Keratinocyte (primary cell): ENCODE measurements at regions not wholly inside any gene's neighbourhood (a gene's known extent, or its start where the extent isn't known, plus 50 kb on each side); places are given as distances from the start of the nearest gene placed in this dataset.

Experiments used
- DNase-seq: peaks from one replicate; pipeline ENCODE4 v3.0.0-alpha.2; 2011; ENCODE audit warnings: low read depth, missing footprints, low spot score
- FAIRE-seq: peaks from 2 replicates; lab custom pipeline; 2011; peaks lifted over from hg19 to GRCh38; lab: Jason Lieb, UNC
- H2AFZ ChIP-seq: 2 replicates; pipeline ENCODE4 v1.6.0; 2012; ENCODE audit warnings: low read length, control low read depth, inconsistent platforms; ENCODE audit not compliant: control insufficient read depth
- H3K27ac ChIP-seq: 2 replicates; pipeline ENCODE4 v1.5.1; 2011; ENCODE audit warnings: low read length; ENCODE audit not compliant: control insufficient read depth, insufficient read depth
- H3K27me3 ChIP-seq: 3 replicates; pipeline ENCODE4 v1.6.0; 2011; ENCODE audit warnings: low read length; ENCODE audit not compliant: control insufficient read depth, insufficient read depth; ENCODE audit errors: extremely low read depth
- H3K36me3 ChIP-seq, 2 experiments: 2 replicates in 1 of 2; 3 replicates in 1 of 2; pipeline ENCODE4 v1.5.1; 2011; ENCODE audit warnings: low read length in 2 of 2, mild to moderate bottlenecking in 1 of 2; ENCODE audit not compliant: control insufficient read depth in 2 of 2, insufficient read depth in 2 of 2; ENCODE audit errors: extremely low read depth in 1 of 2
- H3K4me1 ChIP-seq: 3 replicates; pipeline ENCODE4 v1.5.1; 2011; ENCODE audit warnings: low read length; ENCODE audit not compliant: control insufficient read depth, insufficient read depth; ENCODE audit errors: extremely low read depth
- H3K4me2 ChIP-seq: 3 replicates; pipeline ENCODE4 v1.6.0; 2011; ENCODE audit warnings: low read depth, low read length; ENCODE audit not compliant: control insufficient read depth, insufficient read depth; ENCODE audit errors: extremely low read depth
- H3K4me3 ChIP-seq, 3 experiments: fragments of 200-600 bp in 1 of 3; sonication (generic) in 1 of 3; 2 replicates in 2 of 3; 3 replicates in 1 of 3; pipeline ENCODE4 v1.5.1; 2011 to 2016; ENCODE audit warnings: low read length in 3 of 3, mild to moderate bottlenecking in 3 of 3, control low read depth in 2 of 3, inconsistent platforms in 1 of 3, low read depth in 1 of 3, mixed read lengths in 1 of 3, mixed run types in 1 of 3, moderate library complexity in 1 of 3; ENCODE audit not compliant: control insufficient read depth in 2 of 3, insufficient read depth in 2 of 3; ENCODE audit errors: extremely low read depth in 1 of 3
- H3K79me2 ChIP-seq: 2 replicates; pipeline ENCODE4 v1.6.0; 2012; ENCODE audit warnings: low read length; ENCODE audit not compliant: control insufficient read depth, insufficient read depth
- H3K9ac ChIP-seq: 3 replicates; pipeline ENCODE4 v1.6.0; 2011; ENCODE audit warnings: low read length; ENCODE audit not compliant: control insufficient read depth, insufficient read depth; ENCODE audit errors: extremely low read depth
- H3K9me1 ChIP-seq: 3 replicates; pipeline ENCODE4 v1.6.0; 2011; ENCODE audit warnings: low read length; ENCODE audit not compliant: control insufficient read depth, insufficient read depth; ENCODE audit errors: extremely low read depth
- H3K9me3 ChIP-seq: 2 replicates; pipeline ENCODE4 v1.5.1; 2012; ENCODE audit warnings: low read depth, low read length; ENCODE audit not compliant: control insufficient read depth
- H4K20me1 ChIP-seq: 3 replicates; pipeline ENCODE4 v1.6.0; 2011; ENCODE audit warnings: low read length; ENCODE audit not compliant: control insufficient read depth, insufficient read depth; ENCODE audit errors: extremely low read depth
- EZH2 ChIP-seq: IDR thresholded peaks from one replicate; pipeline ENCODE4 v1.6.1; 2012; ENCODE audit warnings: inconsistent platforms, mild to moderate bottlenecking, low read length, moderate library complexity
- dilution Hi-C: fragments of 300-500 bp; cut with MboI; formaldehyde crosslinking; loops from one replicate; pipeline ENCODE4 v1.7.0; 2020; ENCODE audit warnings: low sequenced_read_pairs; ENCODE audit not compliant: extremely low pct_ligation_motif_present
- TF ChIP-seq, protein P1 (sequence below), 3 experiments: IDR thresholded peaks in 1 of 3; conservative IDR thresholded peaks in 1 of 3; optimal IDR thresholded peaks in 1 of 3; 2 replicates in 2 of 3; 3 replicates in 1 of 3; pipeline versions ENCODE3 to v1.5.1; 2011; ENCODE audit warnings: low read length in 3 of 3, mild to moderate bottlenecking in 3 of 3, moderate library complexity in 2 of 3, control low read depth in 1 of 3, inconsistent platforms in 1 of 3; ENCODE audit not compliant: insufficient read depth in 2 of 3; ENCODE audit errors: extremely low read depth in 1 of 3

- Histone ChIP-seq H3K4me3 (no peak overlapping the region), H3K79me2 (no peaks in the 10 kb centered on the region), H3K36me3 (no peaks in the 10 kb centered on the region), H3K27ac (no peak overlapping the region), H3K9me1 (no peaks in the 10 kb centered on the region), H2AFZ (no peak overlapping the region), H3K4me2 (no peak overlapping the region), H3K4me1 (no peaks in the 10 kb centered on the region), H3K27me3 (no peaks in the 10 kb centered on the region), H3K9ac (no peak overlapping the region), H4K20me1 (no peaks in the 10 kb centered on the region), H3K9me3 (peaks cover 1% of the 10 kb centered on the region)
- TF ChIP-seq, protein P1, sequence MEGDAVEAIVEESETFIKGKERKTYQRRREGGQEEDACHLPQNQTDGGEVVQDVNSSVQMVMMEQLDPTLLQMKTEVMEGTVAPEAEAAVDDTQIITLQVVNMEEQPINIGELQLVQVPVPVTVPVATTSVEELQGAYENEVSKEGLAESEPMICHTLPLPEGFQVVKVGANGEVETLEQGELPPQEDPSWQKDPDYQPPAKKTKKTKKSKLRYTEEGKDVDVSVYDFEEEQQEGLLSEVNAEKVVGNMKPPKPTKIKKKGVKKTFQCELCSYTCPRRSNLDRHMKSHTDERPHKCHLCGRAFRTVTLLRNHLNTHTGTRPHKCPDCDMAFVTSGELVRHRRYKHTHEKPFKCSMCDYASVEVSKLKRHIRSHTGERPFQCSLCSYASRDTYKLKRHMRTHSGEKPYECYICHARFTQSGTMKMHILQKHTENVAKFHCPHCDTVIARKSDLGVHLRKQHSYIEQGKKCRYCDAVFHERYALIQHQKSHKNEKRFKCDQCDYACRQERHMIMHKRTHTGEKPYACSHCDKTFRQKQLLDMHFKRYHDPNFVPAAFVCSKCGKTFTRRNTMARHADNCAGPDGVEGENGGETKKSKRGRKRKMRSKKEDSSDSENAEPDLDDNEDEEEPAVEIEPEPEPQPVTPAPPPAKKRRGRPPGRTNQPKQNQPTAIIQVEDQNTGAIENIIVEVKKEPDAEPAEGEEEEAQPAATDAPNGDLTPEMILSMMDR (optimal IDR thresholded peaks at IDR 0.05 in 1 of 3, IDR thresholded peaks at IDR 0.05 in 1 of 3, conservative IDR thresholded peaks at IDR 0.05 in 1 of 3; ENCODE audit: extremely low read depth in 1 of 3, insufficient read depth in 2 of 3, low read length in 3 of 3): no peak
- TF ChIP-seq EZH2: no peak
- dilution Hi-C loops: no loop called here
- DNase-seq (no peak), FAIRE-seq (no peak)
These were observed 368.0 kb downstream of the IRX1 start for GRCh38 chr5:3963652-3964051.

GRCh38 chr5:3980156-3980555 is 384.5 kb downstream of the IRX1 start:
- no peak overlapping the region for H3K27ac ChIP-seq
- TF ChIP-seq, protein P1 (optimal IDR thresholded peaks at IDR 0.05 in 1 of 3, IDR thresholded peaks at IDR 0.05 in 1 of 3, conservative IDR thresholded peaks at IDR 0.05 in 1 of 3; ENCODE audit: extremely low read depth in 1 of 3, insufficient read depth in 2 of 3, low read length in 3 of 3): no peak
- no peak for TF ChIP-seq EZH2
- H3K36me3 ChIP-seq: no peaks in the 10 kb centered on the region
- H3K4me2 ChIP-seq: no peak overlapping the region
- dilution Hi-C loops: no loop called here
- H3K79me2 ChIP-seq: no peaks in the 10 kb centered on the region
- no peaks in the 10 kb centered on the region for H3K9me1 ChIP-seq
- DNase-seq: no peak
- H3K4me3 ChIP-seq: no peak overlapping the region
- H3K9me3 ChIP-seq: no peaks in the 10 kb centered on the region
- H3K9ac ChIP-seq: no peak overlapping the region
- no peak overlapping the region for H2AFZ ChIP-seq
- H3K27me3 ChIP-seq: no peaks in the 10 kb centered on the region
- no peaks in the 10 kb centered on the region for H4K20me1 ChIP-seq
- FAIRE-seq: no peak
- H3K4me1 ChIP-seq: no peaks in the 10 kb centered on the region
